Natural killer cell treated with Interleukin-12 subunit alpha and Interleukin-12 subunit beta and Interleukin-15 and Interleukin-18, amount 100 ng/mL, for 72 hours (primary cell): ENCODE measurements at regions not wholly inside any gene's neighbourhood (a gene's known extent, or its start where the extent isn't known, plus 50 kb on each side); places are given as distances from the start of the nearest gene placed in this dataset.

ENCODE experiments used
- ATAC-seq, 2 donors: fragments of 150-1000 bp; cut with Tn5 transposase in 1 of 2; sonication (Bioruptor Pico), chemical (Tn5 transposase) in 1 of 2; 2 replicates each; pipeline ENCODE4 v1.10.0; 2021
- DNase-seq: peaks from one replicate; pipeline ENCODE4 v3.0.0; 2022; ENCODE audit warnings: low spot score
- H3K27ac Mint-ChIP-seq, 2 donors: 1 replicate in 1 of 2; 2 replicates in 1 of 2; pipeline ENCODE4 v1.8.0; 2022; ENCODE audit warnings: mixed read lengths in 2 of 2, mild to moderate bottlenecking in 1 of 2, moderate library complexity in 1 of 2
- H3K27me3 Mint-ChIP-seq, 2 donors: 1 replicate in 1 of 2; 2 replicates in 1 of 2; pipeline ENCODE4 v1.8.0; 2022; ENCODE audit warnings: mixed read lengths in 2 of 2
- H3K36me3 Mint-ChIP-seq: one replicate; pipeline ENCODE4 v1.8.0; 2022; ENCODE audit warnings: mixed read lengths
- H3K4me1 Mint-ChIP-seq, 2 donors: 1 replicate in 1 of 2; 2 replicates in 1 of 2; pipeline ENCODE4 v1.8.0; 2022; ENCODE audit warnings: low read depth in 2 of 2, mixed read lengths in 2 of 2, mild to moderate bottlenecking in 1 of 2
- H3K4me3 Mint-ChIP-seq: one replicate; pipeline ENCODE4 v1.8.0; 2022; ENCODE audit warnings: mixed read lengths
- H3K9me3 Mint-ChIP-seq: 2 replicates; pipeline ENCODE4 v1.8.0; 2022; ENCODE audit warnings: mixed read lengths

DNA sequence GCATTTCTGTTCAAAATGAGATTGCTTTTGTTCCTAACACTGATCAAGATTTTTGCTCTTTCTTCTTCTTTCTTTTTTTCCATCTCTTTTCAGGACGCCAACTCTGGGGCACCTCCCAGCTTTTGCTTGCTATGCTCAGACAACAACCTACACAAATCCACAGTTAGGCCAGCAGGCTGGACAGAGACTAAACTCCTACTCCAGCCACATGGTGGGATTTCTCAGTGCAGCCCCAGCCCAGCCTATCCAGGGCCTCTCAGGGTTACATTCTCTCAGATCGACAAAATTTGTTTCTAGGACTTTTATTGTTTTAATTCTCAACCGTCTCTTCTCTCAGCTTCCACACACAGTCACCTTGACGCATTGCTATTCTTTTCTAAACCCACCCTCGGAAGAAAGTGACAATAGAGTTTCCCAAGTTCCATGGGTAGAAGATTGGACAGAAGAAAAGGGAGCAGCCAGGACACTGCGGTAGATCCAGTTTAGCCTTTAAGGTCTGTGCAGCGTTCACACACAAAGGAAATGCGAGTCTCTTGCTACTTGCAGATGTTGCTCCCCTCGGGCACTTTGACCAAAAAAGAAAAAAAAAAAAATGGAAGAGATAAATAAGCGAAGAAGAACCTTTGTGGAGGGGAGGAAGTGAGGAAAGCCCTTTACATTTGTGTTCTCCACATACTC, 588.6 kb upstream of the GRAMD2B start:
- DNase-seq, result no peak
- peaks cover 4% of the 10 kb centered on the region for H3K9me3 Mint-ChIP-seq
- no peak for ATAC-seq
- no peak overlapping the region for H3K27ac Mint-ChIP-seq
- no peak overlapping the region for H3K4me3 Mint-ChIP-seq
- H3K27me3 Mint-ChIP-seq, result no peaks in the 10 kb centered on the region
- H3K4me1 Mint-ChIP-seq, result no peaks in the 10 kb centered on the region
- H3K36me3 Mint-ChIP-seq, result no peaks in the 10 kb centered on the region

DNA sequence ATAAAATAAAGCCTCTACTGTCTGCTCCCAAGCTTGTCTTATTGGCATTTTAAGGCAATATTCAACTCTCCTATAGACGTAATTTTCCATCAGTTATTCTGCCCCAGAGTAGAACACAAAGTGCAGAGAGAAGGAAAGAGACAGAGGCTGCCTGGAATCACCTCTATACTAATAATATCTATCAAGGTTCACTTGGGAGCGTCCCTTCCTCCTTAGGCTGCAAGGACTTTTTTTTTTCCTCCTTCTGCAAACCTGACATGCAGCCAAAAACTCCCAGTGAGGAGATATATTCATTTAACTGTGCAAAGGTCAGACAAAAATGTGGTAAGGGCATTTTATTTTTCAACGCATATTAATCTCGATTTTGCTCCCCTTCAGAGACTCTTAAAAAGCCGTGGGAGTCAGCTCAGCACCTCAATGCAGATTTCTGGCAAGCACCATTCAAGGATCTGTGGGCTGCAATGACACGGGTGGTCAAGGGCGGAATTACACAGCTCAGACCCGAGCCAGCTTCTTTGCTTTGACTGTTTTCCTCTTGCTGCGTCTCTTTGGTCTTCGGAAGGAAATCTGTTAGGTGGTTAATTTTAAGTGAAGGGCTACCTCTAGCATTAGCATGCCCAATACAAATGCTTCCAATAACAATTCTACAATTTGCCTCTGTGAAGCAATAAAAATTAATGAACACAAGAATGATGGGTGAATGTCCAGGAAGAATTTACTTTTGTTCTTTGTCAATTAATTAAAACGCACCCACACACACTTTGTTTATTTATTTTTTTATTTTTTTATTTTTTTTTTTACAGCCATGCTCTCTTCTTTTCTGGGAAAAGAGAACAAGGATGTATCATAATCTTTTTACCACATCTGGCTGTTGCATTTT, 587.7 kb upstream of the GRAMD2B start:
- H3K4me1 Mint-ChIP-seq, result no peaks in the 10 kb centered on the region
- no peak overlapping the region for H3K4me3 Mint-ChIP-seq
- no peak overlapping the region for H3K27ac Mint-ChIP-seq
- H3K27me3 Mint-ChIP-seq, result no peaks in the 10 kb centered on the region
- no peaks in the 10 kb centered on the region for H3K36me3 Mint-ChIP-seq
- ATAC-seq (no peak), DNase-seq (no peak)
- H3K9me3 Mint-ChIP-seq, result no peaks in the 10 kb centered on the region

DNA sequence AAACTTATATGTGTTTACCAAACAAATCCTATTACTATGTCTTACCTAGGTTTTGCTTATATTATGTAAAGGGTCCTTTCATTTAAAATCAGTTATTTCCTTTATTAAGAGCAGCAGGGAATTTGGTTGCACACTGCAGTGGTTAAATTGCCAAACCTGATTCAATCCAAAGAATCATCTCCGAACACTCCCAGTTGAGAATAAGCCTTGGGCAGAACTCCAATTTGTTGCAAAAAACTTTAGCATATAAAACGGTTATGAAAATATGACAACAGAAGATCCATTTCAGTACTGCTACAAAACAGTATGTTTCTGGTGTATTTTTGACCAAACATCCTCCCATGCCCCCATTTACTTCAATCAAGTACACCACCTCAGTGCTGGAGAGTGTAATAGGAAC, 587.0 kb upstream of the GRAMD2B start:
- no peak for ATAC-seq
- no peaks in the 10 kb centered on the region for H3K36me3 Mint-ChIP-seq
- H3K27me3 Mint-ChIP-seq, result no peaks in the 10 kb centered on the region
- no peak for DNase-seq
- no peak overlapping the region for H3K27ac Mint-ChIP-seq
- no peaks in the 10 kb centered on the region for H3K4me1 Mint-ChIP-seq
- H3K9me3 Mint-ChIP-seq, result peaks cover 3% of the 10 kb centered on the region
- no peak overlapping the region for H3K4me3 Mint-ChIP-seq

DNA sequence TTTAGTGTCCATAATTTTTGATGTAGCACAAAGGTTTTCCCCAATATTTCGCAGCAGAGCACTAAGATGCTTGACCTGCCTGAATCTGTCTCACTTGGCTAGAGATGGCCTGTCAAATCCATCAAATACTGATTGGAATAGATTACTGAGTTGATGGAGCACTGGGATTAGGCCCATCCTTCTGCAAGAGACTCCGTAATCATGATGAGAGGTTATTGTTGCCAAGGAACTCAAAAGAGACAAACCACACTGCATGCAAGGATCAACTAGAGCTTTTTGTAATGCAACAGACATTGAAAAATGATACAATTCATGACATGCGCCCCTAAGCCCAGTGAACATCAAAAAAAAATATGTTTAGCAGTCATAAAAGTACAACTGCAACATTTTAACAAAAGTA, 585.3 kb upstream of the GRAMD2B start:
- Mint-ChIP-seq H3K4me3 (no peak overlapping the region), H3K27me3 (no peaks in the 10 kb centered on the region), H3K4me1 (no peaks in the 10 kb centered on the region), H3K27ac (no peak overlapping the region), H3K36me3 (peaks cover 6% of the 10 kb centered on the region), H3K9me3 (peaks cover 7% of the 10 kb centered on the region)
- no peak for DNase-seq
- ATAC-seq, result no peak

DNA sequence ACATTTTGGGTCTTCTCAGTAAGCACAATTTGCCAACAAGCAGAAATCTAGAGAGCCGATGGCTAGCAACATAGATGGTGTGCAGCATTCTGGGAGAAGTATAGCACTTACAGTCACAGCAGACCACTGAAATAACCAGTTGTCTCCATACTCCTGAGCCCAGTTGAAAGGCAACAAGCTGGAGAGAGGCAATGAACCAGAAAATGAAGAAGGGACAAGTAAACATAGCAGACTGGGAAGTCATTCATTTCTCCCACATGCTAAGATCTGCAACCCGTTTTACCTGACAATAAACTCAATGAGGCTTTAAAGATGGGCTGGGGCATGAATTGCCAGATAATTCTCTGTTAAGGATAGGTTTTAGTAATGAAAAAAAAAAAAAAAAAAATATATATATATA, 575.6 kb upstream of the GRAMD2B start:
- DNase-seq (no peak), ATAC-seq (no peak)
- H3K4me1 Mint-ChIP-seq, result no peaks in the 10 kb centered on the region
- no peaks in the 10 kb centered on the region for H3K36me3 Mint-ChIP-seq
- H3K4me3 Mint-ChIP-seq, result no peak overlapping the region
- H3K27me3 Mint-ChIP-seq, result no peaks in the 10 kb centered on the region
- H3K27ac Mint-ChIP-seq, result no peak overlapping the region
- peaks cover 10% of the 10 kb centered on the region for H3K9me3 Mint-ChIP-seq

DNA sequence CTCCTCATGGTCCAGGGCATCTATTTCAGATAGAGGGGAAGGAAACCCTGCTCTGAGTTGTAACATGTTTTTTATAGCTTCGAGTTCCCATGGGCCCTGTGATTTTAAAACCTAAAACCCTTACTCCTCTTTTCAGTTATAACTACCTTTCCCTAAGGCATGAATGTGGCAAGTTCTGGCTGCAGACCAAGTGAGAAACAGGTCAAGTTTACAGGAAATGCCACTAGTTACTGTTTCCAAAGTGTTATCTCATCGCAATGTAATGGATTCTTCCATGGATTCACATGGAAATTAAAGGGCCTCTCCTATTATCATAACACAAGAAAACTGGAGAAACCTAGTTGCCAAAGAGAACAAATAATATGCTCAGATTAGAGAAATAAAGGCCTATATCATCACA, 574.5 kb upstream of the GRAMD2B start:
- Mint-ChIP-seq H3K9me3 (peaks cover 6% of the 10 kb centered on the region), H3K4me3 (no peak overlapping the region), H3K27ac (no peak overlapping the region), H3K27me3 (no peaks in the 10 kb centered on the region), H3K4me1 (no peaks in the 10 kb centered on the region), H3K36me3 (no peaks in the 10 kb centered on the region)
- DNase-seq (no peak), ATAC-seq (no peak)

DNA sequence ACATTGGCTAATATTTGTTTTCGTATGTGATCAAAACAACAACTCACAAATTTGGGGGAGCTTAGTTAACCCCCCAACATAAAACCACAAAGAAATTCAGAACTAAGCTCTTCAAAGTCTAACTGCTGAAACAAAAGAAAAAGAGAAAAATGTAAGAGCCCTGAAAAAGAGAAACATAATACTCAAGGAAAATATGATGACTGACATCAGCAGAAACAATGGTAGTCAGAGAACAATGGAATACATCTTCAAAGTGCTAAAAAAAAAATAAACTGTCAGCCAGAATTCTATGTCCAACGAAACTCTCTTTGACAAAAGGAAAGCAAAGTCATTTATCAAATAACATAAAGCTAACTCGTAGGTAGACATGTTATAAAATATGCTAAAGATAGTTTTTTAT, 566.3 kb upstream of the GRAMD2B start:
- Mint-ChIP-seq H3K9me3 (peaks cover 9% of the 10 kb centered on the region), H3K36me3 (no peaks in the 10 kb centered on the region), H3K4me3 (no peak overlapping the region), H3K4me1 (no peaks in the 10 kb centered on the region), H3K27me3 (no peaks in the 10 kb centered on the region), H3K27ac (no peak overlapping the region)
- ATAC-seq, result no peak
- no peak for DNase-seq

DNA sequence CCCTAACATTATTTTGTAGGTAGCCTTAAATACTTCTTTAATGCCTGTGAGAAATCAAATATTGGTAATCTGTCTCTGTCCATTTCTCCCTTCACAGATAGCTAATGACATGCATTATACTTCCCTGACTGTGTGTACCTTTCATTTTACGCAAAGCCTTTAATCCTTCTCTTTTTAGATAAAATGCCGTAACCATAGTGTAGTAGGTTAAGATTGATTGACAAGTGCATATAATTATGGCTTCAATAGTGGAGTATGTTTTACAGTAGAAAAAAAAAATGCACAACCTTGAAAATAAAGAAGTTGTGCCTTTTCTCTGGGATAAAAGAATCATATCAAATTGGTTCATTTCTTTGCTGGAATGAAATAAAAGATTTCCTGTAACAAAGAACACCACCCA, 559.6 kb upstream of the GRAMD2B start:
- no peak overlapping the region for H3K4me3 Mint-ChIP-seq
- DNase-seq, result no peak
- ATAC-seq, result no peak
- no peaks in the 10 kb centered on the region for H3K36me3 Mint-ChIP-seq
- H3K27ac Mint-ChIP-seq, result no peak overlapping the region
- H3K4me1 Mint-ChIP-seq, result no peaks in the 10 kb centered on the region
- H3K27me3 Mint-ChIP-seq, result no peaks in the 10 kb centered on the region
- peaks cover 3% of the 10 kb centered on the region for H3K9me3 Mint-ChIP-seq

DNA sequence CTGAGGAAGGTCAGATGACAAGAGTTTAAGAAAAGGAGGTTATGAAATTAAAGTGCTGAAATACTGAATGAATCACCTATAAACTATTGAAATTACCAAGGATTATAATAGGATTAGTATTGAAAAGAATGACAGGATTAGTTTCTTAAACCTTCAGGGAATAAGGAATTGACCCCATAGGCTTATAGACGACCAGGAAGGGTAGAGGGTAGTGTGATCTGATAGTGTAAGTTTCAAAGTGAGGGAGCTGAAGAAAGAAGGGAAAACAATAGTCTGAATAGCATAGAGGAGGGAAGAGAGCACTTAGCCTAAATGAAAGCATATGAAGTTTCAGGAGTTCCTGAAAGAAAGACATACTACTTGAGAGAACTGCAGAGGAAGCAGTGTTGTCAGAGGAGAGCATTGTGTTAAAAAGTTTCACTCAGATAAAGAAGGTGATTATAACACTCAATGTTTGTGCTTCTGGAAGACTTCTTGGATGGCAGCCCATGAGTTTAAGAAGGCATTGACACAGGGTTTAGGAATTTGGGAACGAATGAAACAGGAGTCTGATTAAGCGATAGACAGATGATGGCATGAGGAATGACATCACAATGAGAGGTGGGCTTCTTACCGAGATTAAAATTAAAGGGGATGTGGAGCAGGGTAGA, 557.9 kb upstream of the GRAMD2B start:
- no peak for DNase-seq
- no peak for ATAC-seq
- peaks cover 3% of the 10 kb centered on the region for H3K9me3 Mint-ChIP-seq
- H3K4me3 Mint-ChIP-seq, result no peak overlapping the region
- no peaks in the 10 kb centered on the region for H3K27me3 Mint-ChIP-seq
- no peaks in the 10 kb centered on the region for H3K36me3 Mint-ChIP-seq
- no peak overlapping the region for H3K27ac Mint-ChIP-seq
- H3K4me1 Mint-ChIP-seq, result no peaks in the 10 kb centered on the region

DNA sequence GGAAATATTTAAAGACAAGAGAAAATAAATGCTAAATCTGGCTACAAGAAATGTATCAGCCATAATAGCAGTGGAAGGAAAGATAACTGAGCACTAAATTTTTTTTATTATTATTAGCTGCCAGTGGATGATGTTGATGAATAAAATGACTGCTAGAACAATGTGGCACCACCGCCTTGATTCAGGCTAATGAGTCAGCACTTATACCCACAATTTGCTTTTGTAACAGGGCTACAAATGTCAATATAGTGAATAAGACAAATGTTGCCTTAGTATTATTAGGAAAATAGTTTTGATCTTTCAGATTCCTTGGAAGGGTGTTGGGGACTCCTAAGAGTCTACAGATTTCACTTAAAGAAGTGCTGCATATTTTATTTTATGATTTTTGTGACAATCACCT, 555.2 kb upstream of the GRAMD2B start:
- no peaks in the 10 kb centered on the region for H3K36me3 Mint-ChIP-seq
- H3K27ac Mint-ChIP-seq, result no peak overlapping the region
- peaks cover 6% of the 10 kb centered on the region for H3K9me3 Mint-ChIP-seq
- no peak for DNase-seq
- H3K4me1 Mint-ChIP-seq, result no peaks in the 10 kb centered on the region
- no peaks in the 10 kb centered on the region for H3K27me3 Mint-ChIP-seq
- no peak for ATAC-seq
- no peak overlapping the region for H3K4me3 Mint-ChIP-seq

DNA sequence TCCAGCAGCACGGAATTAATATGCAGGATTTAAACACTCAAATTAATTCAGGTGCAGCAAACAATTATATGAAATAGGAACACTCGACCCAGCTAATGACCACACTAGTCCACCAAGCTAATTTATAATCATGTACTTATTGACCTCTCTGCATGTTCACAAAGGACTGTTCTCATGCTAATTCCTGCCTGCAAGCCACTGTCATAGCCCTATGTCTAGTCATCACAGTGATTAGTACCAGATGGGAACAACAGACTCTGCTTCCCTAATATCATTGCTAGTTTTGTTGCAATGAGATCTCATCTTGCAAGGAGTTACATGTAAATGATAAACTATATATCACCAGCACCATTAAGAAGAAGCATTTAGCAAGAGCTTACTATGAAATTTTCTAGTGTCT, 553.0 kb upstream of the GRAMD2B start:
- ATAC-seq, result no peak
- DNase-seq, result no peak
- Mint-ChIP-seq H3K4me3 (no peak overlapping the region), H3K4me1 (no peaks in the 10 kb centered on the region), H3K27me3 (no peaks in the 10 kb centered on the region), H3K27ac (no peak overlapping the region), H3K36me3 (peaks cover 4% of the 10 kb centered on the region), H3K9me3 (peaks cover 13% of the 10 kb centered on the region)

DNA sequence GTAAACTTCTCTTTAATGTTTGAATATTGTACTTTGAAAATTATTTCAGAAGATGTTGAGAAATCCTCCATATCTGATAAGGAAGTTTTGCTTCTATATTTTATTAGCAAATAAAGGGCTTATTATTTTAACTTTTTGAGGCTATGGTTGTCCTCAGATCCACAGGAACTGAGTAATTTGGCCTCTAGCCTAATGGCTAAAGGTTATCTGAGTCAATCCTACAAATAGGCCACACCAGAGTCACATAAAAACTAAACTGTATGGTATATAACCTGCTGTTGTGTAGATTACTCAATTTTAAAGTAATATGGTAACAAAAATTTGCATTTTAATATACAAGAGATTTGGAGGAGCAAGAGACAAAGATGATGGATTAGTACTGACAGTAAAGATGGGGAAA, 549.2 kb upstream of the GRAMD2B start:
- Mint-ChIP-seq H3K27ac (no peak overlapping the region), H3K36me3 (peaks cover 4% of the 10 kb centered on the region), H3K27me3 (no peaks in the 10 kb centered on the region), H3K4me3 (no peak overlapping the region), H3K4me1 (no peaks in the 10 kb centered on the region), H3K9me3 (peaks cover 24% of the 10 kb centered on the region)
- ATAC-seq, result no peak
- no peak for DNase-seq

DNA sequence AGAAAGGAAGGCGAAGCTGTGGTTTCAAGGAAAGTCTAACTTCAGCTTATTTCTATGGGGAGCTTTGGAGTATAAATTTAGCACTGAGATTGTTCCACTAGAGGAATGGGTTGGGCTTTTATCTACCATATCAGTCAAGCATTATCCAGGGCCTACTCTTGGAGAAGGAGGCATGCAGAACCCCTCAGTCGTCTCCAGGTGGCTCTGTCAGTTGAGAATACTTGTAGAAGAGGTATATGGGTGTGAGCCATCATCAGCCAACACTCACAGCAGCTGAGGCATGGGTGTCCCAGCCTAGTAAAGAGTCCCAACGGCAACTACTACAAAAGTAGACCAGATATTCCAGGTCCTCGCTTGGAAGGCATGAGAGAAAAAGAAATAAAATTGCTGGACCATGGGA, 548.5 kb upstream of the GRAMD2B start:
- H3K4me1 Mint-ChIP-seq, result no peaks in the 10 kb centered on the region
- ATAC-seq, result no peak
- H3K36me3 Mint-ChIP-seq, result peaks cover 4% of the 10 kb centered on the region
- no peak overlapping the region for H3K4me3 Mint-ChIP-seq
- peaks cover 30% of the 10 kb centered on the region for H3K9me3 Mint-ChIP-seq
- no peak overlapping the region for H3K27ac Mint-ChIP-seq
- H3K27me3 Mint-ChIP-seq, result no peaks in the 10 kb centered on the region
- no peak for DNase-seq

DNA sequence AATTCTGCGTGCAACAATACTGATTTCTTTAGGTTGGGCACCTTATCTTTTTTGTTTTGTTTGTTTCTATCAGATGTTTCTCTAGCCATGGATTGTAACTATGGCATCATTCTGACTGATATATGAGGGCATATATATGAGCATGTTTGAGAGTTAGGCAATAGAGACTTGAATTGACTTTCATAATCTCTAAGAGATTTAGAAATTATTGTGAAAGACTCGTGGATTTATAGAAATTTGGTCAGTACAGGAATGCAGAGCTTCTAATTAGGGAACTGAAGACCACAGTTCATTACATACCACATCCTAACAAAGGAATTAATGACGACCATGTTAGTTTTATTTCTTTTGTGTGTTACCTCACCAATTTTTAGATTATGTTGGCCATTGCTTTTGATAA, 546.0 kb upstream of the GRAMD2B start:
- ATAC-seq (no peak), DNase-seq (no peak)
- Mint-ChIP-seq H3K9me3 (peaks cover 37% of the 10 kb centered on the region), H3K36me3 (peaks cover 4% of the 10 kb centered on the region), H3K27ac (no peak overlapping the region), H3K4me1 (no peaks in the 10 kb centered on the region), H3K4me3 (no peak overlapping the region), H3K27me3 (no peaks in the 10 kb centered on the region)
